CD4-positive, alpha-beta T cell (primary cell): ENCODE measurements at regions not wholly inside any gene's neighbourhood (a gene's known extent, or its start where the extent isn't known, plus 50 kb on each side); places are given as distances from the start of the nearest gene placed in this dataset.

Experiments
- ATAC-seq: fragments of 200-7000 bp; cut with Tn5 transposase; one replicate; pipeline ENCODE4 v1.10.0; 2022; ENCODE audit warnings: mild to moderate bottlenecking; ENCODE audit not compliant: poor library complexity
- CTCF ChIA-PET: fragments of 350-600 bp; sonication (Branson Sonifier 250); formaldehyde crosslinking; loops from one replicate; lab custom pipeline; 2021; ENCODE audit warnings: antibody characterized with exemption, inconsistent platforms; lab: Charles Lee
- POLR2A ChIA-PET: fragments of 350-600 bp; sonication (Branson Sonifier 250); formaldehyde crosslinking; loops from one replicate; lab custom pipeline; 2021; ENCODE audit warnings: antibody characterized with exemption, inconsistent platforms; lab: Charles Lee
- DNase-seq, 14 experiments: peaks; one replicate each; pipeline ENCODE4 v3.0.0-alpha.2; 2013 to 2020; ENCODE audit warnings: mixed read lengths in 2 of 14
- H3K27ac ChIP-seq, 2 donors: one replicate each; pipeline versions ENCODE4 v1.5.1 to v1.7.0; 2013; ENCODE audit warnings: low read length in 2 of 2, low read depth in 1 of 2, mild to moderate bottlenecking in 1 of 2
- H3K27me3 ChIP-seq, 2 experiments: 1 replicate in 1 of 2; 2 replicates in 1 of 2; pipeline versions ENCODE4 v1.6.1 to v1.7.0; 2013; ENCODE audit warnings: low read length in 2 of 2, control low read depth in 1 of 2, mild to moderate bottlenecking in 1 of 2, moderate library complexity in 1 of 2; ENCODE audit not compliant: insufficient read depth in 2 of 2, control insufficient read depth in 1 of 2
- H3K36me3 ChIP-seq: one replicate; pipeline ENCODE4 v1.6.1; 2013; ENCODE audit warnings: low read length, control low read depth; ENCODE audit not compliant: insufficient read depth
- H3K4me1 ChIP-seq: one replicate; pipeline ENCODE4 v1.6.1; 2013; ENCODE audit warnings: low read length, control low read depth; ENCODE audit not compliant: insufficient read depth
- H3K4me3 ChIP-seq: one replicate; pipeline ENCODE4 v1.5.1; 2013; ENCODE audit warnings: mild to moderate bottlenecking, low read length, moderate library complexity
- H3K9me3 ChIP-seq, 2 experiments: 1 replicate in 1 of 2; 2 replicates in 1 of 2; pipeline versions ENCODE4 v1.6.1 to v1.7.0; 2013; ENCODE audit warnings: low read length in 2 of 2, mild to moderate bottlenecking in 2 of 2, control low read depth in 1 of 2, moderate library complexity in 1 of 2; ENCODE audit not compliant: control insufficient read depth in 1 of 2, insufficient read depth in 1 of 2
- H3K27ac Mint-ChIP-seq: one replicate; pipeline ENCODE4 v1.8.0; 2020; ENCODE audit warnings: mixed read lengths
- H3K27me3 Mint-ChIP-seq: one replicate; pipeline ENCODE4 v1.8.0; 2021; ENCODE audit warnings: mixed read lengths
- H3K36me3 Mint-ChIP-seq: one replicate; pipeline ENCODE4 v1.8.0; 2021; ENCODE audit warnings: low read depth, mixed read lengths
- H3K4me1 Mint-ChIP-seq: one replicate; pipeline ENCODE4 v1.8.0; 2021; ENCODE audit warnings: low read depth, mixed read lengths
- H3K4me3 Mint-ChIP-seq: one replicate; pipeline ENCODE4 v1.8.0; 2020; ENCODE audit warnings: mild to moderate bottlenecking, mixed read lengths
- H3K9me3 Mint-ChIP-seq: one replicate; pipeline ENCODE4 v1.8.0; 2020; ENCODE audit warnings: mixed read lengths
- CTCF ChIP-seq: fragments of 200-600 bp; IDR thresholded peaks from one replicate; pipeline ENCODE4 v1.8.0; 2022; ENCODE audit warnings: antibody characterized with exemption, mild to moderate bottlenecking
- intact Hi-C, 2 experiments: fragments of 100-400 bp; cut with DNase I in 1 of 2; cut with micrococcal nuclease in 1 of 2; formaldehyde crosslinking; loops; one replicate each; pipeline versions ENCODE4 v1.15.1 to v1.9.0; 2023 to 2025; cut with DNase I, micrococcal nuclease

GRCh38 chr2:12264146-12264545 lies 452.6 kb upstream of the TRIB2 start:
- no peak for DNase-seq
- Histone ChIP-seq H3K4me1 (peaks cover 12% of the 10 kb centered on the region), H3K36me3 (no peaks in the 10 kb centered on the region), H3K27ac (peak overlapping the region in 1 of 2 donors; percentile 1), H3K9me3 (no peaks in the 10 kb centered on the region), H3K4me3 (no peak overlapping the region), H3K27me3 (no peaks in the 10 kb centered on the region)
- H3K4me1 Mint-ChIP-seq = peaks cover 44% of the 10 kb centered on the region
- intact Hi-C loops = no loop called here
- ChIA-PET POLR2A (no interaction called here), CTCF (no interaction called here)
- peak overlapping the region; percentile 73 for H3K27ac Mint-ChIP-seq
- no peaks in the 10 kb centered on the region for H3K27me3 Mint-ChIP-seq
- H3K4me3 Mint-ChIP-seq = no peak overlapping the region
- no peak for TF ChIP-seq CTCF
- H3K9me3 Mint-ChIP-seq = no peaks in the 10 kb centered on the region
- ATAC-seq = no peak
- H3K36me3 Mint-ChIP-seq = no peaks in the 10 kb centered on the region

GRCh38 chr2:12265646-12266045 lies 451.1 kb upstream of the TRIB2 start:
- Histone ChIP-seq H3K36me3 (no peaks in the 10 kb centered on the region), H3K9me3 (no peaks in the 10 kb centered on the region), H3K4me1 (peaks cover 12% of the 10 kb centered on the region), H3K4me3 (no peak overlapping the region), H3K27me3 (no peaks in the 10 kb centered on the region), H3K27ac (no peak overlapping the region)
- H3K27me3 Mint-ChIP-seq = no peaks in the 10 kb centered on the region
- ChIA-PET POLR2A (no interaction called here), CTCF (no interaction called here)
- no peaks in the 10 kb centered on the region for H3K9me3 Mint-ChIP-seq
- H3K4me1 Mint-ChIP-seq = peaks cover 47% of the 10 kb centered on the region
- no peak overlapping the region for H3K4me3 Mint-ChIP-seq
- no peak overlapping the region for H3K27ac Mint-ChIP-seq
- DNase-seq (no peak), ATAC-seq (no peak)
- intact Hi-C loops = no loop called here
- TF ChIP-seq CTCF = no peak
- H3K36me3 Mint-ChIP-seq = no peaks in the 10 kb centered on the region

GRCh38 chr2:12267042-12267441 lies 449.7 kb upstream of the TRIB2 start:
- Mint-ChIP-seq H3K4me3 (no peak overlapping the region), H3K9me3 (no peaks in the 10 kb centered on the region), H3K36me3 (no peaks in the 10 kb centered on the region), H3K27me3 (no peaks in the 10 kb centered on the region), H3K4me1 (peaks cover 52% of the 10 kb centered on the region), H3K27ac (no peak overlapping the region)
- TF ChIP-seq CTCF = no peak
- Histone ChIP-seq H3K36me3 (no peaks in the 10 kb centered on the region), H3K27ac (no peak overlapping the region), H3K27me3 (no peaks in the 10 kb centered on the region), H3K4me1 (peaks cover 18% of the 10 kb centered on the region), H3K9me3 (no peaks in the 10 kb centered on the region), H3K4me3 (no peak overlapping the region)
- CTCF ChIA-PET = no interaction called here
- DNase-seq (no peak), ATAC-seq (no peak)
- POLR2A ChIA-PET = no interaction called here
- intact Hi-C loops = no loop called here
